NCI-H2227 treated with DMSO at 0.1 percent for 48 hours (cell line): ENCODE measurements at regions not wholly inside any gene's neighbourhood (a gene's known extent, or its start where the extent isn't known, plus 50 kb on each side); places are given as distances from the start of the nearest gene placed in this dataset.
"Not testable (repeated sequence)": the region's sequence is repeated elsewhere in the genome, so short reads cannot be mapped to it uniquely, and the experiment has no call there.

Experiments used
- DNase-seq: peaks from one replicate; lab custom pipeline; 2025; lab: John Stamatoyannopoulos, UW

DNA sequence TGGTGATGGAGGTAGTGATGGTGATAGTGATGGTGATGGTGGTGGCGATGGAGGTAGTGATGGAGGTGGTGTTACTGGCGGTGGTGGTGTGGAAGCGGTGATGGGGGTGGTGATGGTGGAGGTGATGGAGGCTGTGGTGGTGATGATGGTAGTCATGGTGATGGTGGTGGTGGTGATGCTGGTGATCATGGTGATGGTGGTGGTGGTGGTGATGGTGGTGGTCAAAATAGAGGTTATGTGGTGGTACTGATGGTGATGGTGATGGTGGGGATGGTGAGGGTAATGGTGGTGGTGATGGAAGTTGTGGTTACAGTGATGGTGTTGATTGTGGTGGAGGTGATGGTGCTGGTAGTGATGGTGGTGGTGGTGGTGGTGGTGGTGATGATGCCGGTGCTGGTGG lies 199.2 kb downstream of the IGLL1 start:
- DNase-seq, result no peak

DNA sequence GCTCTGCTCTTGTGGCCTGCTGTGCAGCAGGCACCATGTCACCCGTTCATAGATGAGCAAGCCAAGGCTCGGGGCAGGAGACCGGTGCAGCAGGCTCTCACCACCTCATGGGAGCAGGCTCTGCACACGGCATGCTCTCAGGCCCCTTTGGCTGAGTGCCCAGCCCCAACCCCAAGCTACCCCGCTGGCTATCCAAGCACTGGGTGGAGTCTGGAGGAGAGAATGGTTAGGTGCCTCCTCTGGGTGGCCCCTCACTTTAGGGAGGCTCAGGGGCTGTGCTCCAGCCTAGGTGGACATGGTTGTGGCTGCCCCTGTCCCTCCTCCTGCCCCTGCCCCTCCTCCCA lies 199.9 kb downstream of the IGLL1 start:
- no peak for DNase-seq

DNA sequence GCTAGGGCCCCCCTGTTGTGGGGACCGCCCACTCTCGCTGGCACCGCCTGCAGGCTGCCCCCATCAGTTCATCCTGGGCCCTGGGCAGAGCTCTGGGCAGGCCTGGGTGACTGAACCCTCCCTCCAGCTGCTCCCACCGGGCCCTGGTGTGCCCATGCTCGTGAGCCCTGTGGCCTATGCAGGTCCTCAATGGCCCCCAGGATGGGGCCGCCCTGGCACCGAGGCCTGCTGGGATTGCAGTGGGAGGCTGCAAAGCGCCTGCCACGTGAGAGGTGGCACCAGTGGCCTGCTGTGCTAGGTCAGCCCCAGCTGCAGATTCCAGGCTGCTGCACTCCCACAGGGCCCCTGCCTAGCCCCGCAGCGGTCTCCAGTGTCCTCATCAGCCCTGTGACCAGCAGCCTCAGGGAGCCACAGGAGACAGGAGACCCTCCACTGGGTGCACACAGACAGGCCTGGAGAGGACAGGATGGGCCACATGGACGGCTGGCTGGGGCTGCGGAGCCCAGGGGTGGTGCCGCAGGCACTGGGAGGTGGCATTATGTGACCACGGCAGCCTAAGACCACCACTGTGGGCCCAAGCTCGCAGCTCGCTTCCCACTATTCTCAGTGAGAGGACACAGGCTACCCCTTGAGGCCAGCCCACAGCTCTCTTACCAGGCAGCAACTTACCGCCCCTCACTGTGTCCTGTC lies 199.4 kb downstream of the BCR start:
- DNase-seq, result not testable (repeated sequence)

DNA sequence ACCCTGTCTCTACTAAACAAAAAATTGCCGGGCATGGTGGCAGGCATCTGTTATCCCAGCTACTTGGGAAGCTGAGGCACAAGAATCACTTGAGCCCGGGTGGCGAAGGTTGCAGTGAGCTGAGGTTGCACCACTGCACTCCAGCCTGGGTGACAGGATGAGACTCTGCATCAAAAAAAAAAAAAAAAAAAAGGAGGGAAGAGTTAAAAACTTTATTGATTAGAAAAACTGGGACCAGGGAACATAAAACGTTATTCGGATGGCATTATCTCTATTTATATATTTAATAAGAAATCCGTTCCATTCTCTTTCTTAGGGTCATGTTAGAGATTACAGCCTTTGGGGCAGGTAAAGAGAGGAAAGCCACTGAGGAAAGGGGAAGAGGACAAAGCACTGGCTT lies 197.5 kb downstream of the BCR start:
- DNase-seq, result no peak

DNA sequence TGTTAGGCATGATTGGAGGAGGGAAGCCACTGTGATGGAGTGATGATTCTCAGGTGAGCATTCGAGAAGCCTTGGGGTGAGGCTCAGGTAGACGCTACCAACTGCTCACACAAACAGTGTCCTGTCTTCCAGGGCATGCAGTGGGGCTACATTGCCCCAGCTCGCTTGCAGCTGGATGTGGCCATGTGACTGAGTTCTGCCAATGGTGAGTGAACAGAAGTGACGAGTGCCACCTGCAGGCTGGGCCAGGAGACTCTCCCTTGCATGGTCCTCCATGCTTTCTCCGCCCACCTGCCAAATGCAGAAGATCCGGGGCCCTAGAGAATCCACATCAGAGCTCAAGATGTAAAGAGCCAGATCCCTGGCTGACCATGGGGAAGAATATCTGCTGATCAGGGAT lies 195.9 kb downstream of the BCR start:
- DNase-seq, result no peak

DNA sequence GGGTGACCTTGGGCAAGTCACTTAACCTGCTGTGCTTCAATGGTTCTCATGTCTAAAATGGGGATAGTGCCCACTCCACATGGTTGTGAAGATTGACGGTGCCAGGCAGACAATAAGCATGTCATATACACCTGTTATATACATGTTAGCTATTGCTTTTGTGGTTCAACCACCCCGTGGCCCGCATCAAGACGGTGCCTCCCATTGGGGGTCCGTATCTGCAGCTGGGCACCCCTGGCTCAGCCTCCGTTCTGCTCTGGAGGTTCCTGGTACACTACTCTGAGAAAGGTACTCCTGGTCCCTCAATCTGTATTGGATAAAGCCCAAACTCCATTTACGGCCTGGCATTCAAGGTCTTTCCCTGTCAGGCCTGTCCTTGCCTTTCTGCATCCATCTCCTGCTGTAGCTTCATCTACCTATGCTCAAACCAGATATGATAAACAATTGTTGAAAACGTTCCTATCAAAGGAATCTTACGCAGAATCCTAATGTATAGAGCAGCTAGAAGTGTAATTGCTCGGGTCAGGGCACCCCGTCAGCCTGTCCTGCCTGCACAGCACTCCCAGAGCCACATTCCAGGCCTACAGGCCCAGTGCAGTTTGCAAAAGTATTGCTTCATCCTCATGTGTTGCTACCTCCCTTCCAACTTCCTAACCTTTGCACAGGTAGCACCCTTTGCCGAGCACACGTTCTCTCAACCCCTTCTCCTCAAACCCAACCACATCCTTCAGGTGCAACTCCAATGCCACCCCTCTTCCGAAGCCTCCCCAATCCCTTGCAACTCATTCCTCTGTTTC lies 194.9 kb downstream of the BCR start:
- DNase-seq, result no peak

DNA sequence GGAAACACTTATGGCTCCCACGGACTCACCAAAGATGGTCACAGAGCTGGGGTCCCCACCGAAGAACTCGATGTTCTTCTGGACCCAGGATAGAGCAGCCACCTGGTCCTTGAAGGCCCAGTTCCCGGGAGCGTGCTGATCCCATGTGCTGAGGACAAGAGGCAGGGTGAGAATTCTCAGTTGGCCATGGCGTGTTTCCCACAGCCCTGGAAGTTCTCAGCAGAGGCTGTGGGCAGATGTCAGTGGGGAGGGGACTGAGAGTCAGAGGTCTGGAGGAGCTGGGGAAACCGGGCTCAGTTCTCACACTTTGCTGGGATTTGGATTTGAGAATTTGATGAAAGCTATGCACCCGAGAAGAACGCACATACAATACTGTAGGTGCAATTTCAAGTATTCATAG lies 193.3 kb downstream of the BCR start:
- DNase-seq, result no peak

DNA sequence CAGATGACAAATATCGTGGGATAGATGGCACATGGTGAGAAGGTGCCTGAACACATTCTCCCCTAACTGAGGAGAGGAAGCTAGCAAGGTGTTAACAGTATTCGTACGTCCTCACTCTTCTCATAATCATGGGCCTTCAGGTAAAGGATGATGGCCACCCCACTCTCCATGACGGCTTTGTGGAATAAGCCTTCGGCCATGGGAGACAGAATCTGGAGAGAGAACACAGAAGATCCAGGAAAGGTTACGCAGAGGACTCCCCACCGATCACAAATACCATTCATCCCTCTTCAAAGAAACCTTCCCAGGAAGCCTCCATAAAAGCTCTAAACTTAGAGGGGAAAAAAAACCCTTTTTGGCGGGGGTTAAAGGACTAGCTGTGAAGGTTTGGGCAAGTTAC lies 189.9 kb downstream of the BCR start:
- no peak for DNase-seq

DNA sequence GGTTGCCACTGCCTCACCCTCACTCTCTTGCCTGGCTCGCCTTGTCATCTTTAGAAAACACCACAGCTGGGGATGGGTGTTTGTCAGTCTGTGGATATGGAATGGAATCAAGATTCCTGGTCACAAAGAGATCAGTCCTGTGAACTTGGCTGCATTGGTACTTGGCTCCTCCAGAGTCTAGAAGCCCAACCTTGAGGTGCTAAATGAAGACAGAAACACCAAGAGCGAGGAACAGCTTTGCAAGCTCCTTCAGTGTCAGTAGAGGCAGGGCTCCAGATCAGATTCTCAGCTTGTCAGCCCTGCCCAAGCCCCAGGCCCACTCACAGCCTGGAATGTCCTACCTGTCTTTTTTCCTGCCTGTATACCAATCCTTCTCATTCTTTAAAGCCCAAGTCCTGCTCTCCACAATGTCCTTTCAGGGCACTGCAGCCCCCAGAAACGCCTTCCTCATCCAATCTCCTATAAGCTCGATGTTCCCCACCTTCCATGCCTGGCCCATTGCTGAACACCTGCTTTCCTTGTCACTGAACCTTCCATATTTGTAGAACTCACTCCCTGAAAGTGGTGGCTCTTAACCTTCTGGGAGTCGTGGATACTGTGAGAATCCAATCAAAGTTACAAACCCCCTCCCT lies 188.9 kb downstream of the BCR start:
- no peak for DNase-seq
